DMS79 treated with DMSO at 0.1 percent for 48 hours (cell line): ENCODE measurements at regions not wholly inside any gene's neighbourhood (a gene's known extent, or its start where the extent isn't known, plus 50 kb on each side); places are given as distances from the start of the nearest gene placed in this dataset.

Experiments used
- DNase-seq: peaks from one replicate; lab custom pipeline; 2025; lab: John Stamatoyannopoulos, UW

DNA sequence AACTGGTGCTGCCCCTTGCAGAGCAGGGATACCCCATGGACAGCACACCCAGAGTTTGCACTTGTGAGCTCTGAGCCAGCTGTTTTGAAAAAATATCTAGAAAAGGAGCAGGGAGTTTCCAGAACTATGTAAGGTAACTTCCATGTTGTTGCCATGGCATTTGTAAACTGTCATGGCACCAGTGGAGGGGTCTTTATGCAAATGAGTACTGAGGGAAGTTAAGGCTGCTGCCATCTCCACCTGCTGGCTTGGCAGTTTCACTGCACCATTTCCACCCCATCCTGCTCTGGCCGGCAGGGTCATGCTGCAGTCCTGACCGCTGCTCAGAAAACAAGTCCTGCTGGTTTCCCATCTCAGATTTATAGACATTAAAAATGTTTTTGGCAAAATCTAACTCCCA is 52.3 kb upstream of the SNTG2 start:
- no peak for DNase-seq

DNA sequence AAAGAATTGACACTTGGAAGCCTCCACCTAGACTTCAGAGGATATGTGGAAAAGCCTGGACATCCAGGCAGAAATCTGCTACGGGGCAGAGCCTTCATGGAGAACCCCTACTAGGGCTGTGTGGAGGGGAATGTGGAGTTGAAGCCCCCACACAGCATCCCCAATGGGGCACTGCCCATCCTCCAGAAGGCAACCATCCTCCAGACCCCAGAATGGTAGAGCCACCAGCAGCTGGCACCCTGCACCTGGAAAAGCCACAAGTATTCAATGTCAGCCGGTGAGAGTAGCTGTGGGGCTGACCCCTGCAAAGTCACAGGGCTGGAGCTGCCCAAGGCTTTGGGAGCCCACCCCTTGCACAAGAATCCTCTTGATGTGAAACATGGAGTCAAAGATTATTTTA is 53.6 kb upstream of the SNTG2 start:
- no peak for DNase-seq

DNA sequence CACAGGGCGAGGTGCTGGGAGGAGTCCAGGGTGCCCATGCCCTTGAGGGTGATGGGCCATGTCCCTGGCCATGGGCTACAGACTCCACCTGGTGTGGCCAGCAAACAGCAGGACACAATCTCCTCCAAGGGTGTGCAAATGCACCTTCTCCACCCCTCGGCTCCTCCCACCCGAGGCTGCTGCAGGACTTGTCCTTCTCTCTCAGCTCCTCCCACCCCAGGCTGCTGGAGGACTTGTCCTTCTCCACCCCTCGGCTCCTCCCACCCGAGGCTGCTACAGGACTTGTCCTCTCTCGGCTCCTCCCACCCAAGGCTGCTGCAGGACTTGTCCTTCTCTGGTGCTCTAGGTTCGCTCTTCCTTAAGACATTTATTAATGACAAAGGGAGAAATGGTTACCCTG is 57.3 kb upstream of the SNTG2 start:
- no peak for DNase-seq

DNA sequence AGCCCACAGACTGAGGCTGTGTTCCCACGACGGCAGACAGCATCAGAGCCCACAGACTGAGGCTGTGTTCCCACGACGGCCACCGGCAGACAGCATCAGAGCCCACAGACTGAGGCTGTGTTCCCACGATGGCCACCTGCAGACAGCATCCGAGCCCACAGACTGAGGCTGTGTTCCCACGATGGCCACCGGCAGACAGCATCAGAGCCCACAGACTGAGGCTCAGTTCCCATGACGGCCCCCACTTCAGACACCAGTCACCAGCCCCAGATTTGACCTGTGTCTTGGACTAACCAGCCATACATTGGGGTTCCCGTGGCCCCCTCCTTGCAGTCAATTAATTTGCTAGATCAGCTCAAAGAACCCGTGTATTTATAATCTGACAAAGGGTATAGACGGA is 57.8 kb upstream of the SNTG2 start:
- DNase-seq: no peak

DNA sequence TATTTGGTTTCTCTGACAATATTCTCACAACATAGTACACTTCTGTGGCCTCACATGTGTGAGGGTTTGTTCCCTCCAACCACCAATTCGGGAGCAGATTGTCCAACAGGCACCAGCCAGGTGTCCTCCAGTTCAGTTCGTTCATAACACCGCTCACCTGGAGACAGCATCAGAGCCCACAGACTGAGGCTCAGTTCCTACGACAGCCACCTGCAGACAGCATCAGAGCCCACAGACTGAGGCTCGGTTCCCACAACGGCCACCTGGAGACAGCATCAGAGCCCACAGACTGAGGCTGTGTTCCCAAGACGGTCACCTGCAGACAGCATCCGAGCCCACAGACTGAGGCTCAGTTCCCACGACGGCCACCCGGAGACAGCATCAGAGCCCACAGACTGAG is 58.2 kb upstream of the SNTG2 start:
- no peak for DNase-seq

DNA sequence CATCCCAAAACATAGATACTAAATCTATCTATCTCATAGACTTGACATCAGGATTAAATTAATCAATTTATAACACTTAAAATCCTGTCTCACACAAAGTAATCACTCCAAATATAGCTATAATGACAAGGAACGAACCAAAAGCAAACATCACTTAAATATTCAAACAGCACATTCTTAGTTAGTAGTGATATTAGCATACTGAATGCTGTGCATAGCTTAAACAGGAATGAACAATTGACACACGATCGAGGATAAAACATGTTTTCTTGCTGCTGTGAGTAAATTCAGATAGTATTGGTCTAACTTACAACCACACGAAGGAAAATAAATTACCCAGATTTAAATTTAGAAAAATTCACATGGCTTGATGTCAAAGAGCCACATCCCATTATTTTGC is 58.9 kb upstream of the SNTG2 start:
- no peak for DNase-seq

DNA sequence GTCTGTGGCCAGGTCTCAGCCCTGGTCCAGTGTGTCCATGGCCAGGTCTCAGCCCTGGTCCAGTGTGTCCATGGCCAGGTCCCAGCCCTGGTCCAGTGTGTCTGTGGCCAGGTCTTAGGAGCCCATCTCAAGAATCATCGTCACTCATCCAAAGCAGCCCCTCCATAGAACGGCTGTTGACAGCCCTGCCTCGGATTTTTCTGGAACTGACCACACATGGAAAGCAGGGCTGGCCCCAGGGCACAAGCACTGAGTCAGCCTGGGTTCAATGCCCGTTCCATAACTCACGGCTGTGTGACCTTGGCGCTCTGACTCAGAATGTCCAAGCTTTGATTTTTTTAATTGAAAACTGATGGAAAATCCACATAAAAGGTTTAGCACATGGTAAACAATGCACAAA is 59.9 kb upstream of the SNTG2 start:
- no peak for DNase-seq

DNA sequence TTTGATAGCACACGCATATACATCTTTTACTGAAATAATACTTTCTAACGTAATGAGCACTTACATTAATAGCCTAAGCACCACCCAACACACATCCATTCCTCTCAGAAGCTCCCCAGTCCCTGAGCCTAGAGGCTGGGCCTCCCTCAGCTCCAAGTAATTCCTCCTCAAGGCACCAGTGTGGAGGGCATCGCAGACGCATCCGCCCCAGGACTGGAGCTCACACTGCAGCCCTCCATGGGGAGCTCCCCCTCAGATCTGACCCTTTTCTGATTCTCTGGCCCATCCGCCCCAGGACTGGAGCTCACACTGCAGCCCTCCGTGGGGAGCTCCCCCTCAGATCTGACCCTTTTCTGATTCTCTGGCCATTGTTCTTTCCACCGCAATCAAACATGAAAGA is 60.4 kb upstream of the SNTG2 start:
- no peak for DNase-seq

DNA sequence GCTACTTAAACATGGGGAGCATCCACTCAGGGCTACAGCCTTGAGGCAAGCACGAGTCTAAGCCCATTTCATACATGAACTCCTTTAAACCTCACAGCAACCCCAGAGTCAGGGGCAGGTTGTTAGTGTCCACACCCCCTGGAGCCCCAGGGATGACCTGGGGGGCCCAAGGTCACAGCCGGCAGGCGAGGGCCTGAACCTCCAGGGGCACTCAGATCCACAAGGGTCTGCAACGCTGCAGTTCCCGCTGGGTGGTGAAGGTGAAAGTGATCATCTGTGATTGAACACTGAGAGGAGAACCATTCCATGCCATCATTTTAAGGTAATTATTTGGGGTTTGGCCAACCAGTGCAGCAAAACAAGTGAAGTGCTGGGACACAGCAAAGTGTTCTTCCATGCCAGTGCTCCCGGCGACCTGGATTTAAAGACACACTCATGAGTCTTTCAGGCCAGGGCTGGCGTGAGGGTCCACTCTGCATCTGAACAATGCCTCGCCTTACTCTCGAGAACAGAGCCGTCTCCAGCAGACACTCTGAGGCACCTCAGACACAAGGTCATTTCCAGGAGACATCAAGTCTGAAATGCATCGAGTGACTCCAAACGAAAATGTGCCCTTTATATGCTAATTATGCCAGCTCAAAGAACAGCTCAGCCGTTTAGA is 61.6 kb upstream of the SNTG2 start:
- DNase-seq: no peak

DNA sequence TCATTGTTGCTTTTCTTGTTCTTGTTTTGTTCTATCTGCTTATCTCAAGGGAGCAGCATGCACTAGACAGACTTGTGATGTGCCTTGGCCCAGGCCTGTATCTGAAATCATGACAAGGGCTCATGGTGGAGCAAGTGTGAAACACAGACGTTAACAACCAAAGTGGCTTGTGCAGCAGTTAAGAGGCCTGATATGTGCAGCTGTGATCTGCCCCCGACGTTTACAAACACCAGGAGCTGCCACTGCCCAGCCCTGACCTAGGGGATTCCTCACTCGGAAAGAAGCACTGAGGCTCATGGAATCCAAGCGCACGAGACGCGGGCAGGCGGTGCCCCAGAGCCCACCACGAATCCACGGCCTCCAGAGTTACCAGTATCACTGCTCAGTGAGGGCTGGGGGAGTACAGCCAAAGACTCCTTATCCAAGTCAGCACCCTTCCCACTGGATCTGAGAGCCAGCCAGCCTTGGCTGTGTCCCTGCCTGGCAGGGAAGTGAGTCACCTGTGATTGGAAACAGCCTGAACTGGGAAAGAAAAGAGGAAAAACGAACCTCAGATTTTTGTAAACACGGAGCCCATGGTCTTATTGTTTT is 62.3 kb upstream of the SNTG2 start:
- DNase-seq: no peak

DNA sequence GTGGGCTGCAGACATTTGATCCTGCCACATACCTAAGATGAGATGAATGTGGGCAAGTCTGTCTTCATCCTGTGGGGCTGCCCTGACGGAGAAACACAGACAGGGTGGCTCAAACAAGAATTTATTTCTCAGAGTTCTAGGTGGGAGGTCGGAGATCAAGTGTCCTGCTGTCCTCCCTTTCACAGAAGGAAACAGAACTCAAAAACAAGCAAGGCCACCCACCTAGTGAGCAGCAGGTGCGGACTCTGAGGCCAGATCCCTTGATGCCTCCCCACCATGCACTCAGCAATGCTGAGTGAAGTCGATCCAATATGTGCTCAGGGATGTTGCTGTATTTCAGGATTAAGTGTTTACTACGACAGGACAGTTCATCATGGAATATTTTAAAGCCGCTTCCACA is 63.0 kb upstream of the SNTG2 start:
- DNase-seq: no peak

DNA sequence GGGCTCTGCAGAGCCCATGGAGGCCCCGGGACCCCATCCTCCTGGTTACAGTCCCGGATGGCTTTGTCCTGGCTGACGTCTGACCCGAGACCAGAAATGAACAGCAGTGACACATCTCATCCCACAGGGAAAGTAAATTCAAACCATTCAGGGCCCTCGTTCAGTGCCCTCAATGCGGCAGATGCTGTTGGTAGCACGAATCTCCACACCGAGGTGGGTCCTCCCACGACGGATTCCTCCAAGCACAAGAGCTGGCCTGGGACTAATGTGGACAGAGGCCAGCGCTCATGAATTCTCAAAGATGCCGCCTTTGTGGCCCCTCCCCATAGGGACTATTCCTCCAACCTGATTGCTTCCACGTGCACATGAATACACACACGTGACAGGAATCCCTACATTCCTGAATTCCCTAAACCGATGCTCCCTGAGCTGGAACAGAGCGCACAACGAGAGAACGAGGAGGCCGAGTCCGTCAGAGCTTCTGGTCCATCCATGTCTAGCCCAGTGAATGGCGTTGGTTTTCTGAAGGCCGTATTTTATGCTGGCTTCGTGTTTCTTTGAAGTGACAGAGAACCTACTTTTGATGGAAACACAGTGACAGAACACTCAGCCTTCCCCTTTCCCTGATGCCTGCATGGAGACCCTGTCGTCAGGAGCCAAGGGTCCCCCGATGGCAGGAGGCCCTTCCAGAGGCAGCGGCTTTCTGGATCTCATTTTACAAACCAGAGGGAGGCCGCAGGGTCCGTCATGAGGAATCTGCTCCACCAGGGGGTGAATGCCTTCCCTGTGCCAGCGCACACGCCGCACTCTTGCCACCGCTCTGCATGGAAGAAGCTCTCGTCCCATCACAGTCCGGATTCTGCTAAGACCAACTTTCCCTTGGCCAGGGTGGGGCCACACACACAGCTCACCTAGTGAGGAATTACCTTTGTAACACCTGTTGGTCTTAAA is 64.3 kb upstream of the SNTG2 start:
- no peak for DNase-seq

DNA sequence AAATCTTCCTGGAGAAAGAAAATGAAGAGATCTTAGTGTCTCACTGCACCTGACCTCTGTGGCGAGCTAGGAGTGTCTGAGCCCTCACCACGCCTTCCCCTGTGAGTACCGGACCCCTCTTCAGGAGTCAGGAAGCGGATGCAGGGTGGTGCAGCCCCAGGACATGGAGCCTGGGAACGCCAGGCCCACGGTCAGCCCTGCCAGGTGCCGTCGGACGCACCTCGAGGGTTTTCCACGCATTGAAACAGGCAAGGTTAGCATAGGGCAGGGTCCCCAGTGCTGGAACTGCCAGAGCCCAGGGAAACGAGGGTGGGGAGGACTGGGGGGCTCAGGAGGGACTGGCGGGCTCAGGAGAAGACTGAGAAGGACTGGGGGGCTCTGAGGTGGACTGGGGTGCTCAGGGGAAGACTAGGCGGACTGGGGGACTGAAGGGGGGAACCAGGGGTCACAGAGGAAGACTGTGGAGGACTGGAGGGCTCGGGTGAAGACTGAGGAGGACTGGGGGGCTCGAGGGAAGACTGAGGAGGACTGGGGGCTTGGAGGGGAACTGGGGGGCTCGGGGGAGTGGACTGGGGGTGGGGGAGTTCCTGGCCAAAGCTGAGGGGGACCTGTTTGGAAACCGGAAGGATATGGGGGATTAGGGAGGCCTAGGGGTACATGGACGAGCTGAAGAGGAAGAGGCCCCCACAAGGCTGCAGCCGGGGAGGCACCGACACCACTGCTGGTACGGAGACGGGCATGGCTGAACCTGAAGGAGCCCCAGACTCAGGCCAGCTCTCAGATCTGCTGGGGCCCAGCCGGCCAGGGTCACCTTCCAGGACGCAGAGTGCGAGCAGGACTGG is 65.2 kb upstream of the SNTG2 start:
- no peak for DNase-seq

DNA sequence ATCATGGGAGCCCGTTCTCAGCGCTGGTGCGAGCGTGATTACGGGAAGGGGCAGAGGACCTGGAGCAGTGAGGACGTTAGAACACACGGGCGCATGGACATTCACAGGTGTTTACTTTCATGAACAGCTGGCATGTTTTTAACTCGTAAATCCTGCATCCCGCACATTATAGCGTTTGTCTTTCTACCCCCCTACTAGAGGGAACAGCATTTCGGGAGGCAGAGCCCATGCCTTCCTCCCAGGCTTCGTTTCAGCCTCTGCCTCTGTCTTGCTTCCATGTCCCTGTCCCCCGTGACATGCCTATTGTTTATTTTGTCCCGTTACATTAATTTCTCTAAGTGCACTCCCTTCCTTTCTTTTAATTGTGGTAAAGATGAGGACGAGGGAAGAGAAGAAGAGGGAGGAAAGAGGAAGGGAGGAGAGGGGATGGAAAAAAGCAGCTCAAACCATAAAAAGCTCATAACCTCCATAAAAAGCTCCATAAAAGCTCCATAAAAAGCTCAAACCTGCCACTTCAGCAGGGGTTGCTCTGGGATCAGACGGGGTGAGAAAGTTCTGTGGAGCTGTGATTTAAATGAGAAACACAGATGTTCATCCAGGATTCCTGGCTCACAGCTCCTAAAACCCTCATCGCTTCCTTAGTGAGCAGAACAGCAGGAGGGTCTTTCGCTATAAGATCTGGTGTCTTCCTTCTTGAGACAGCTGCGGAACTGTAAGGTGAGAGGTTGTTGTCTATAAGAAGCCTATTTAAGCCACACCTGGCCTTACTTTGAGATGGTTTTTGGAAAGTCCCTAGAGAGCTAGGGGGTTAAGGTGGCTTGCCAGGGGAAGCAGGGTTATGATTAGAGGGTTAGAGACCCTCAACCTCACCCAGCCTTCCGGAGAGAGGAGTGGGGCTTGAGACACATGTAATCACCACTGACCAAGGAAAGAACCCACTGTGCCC is 66.6 kb upstream of the SNTG2 start:
- no peak for DNase-seq

DNA sequence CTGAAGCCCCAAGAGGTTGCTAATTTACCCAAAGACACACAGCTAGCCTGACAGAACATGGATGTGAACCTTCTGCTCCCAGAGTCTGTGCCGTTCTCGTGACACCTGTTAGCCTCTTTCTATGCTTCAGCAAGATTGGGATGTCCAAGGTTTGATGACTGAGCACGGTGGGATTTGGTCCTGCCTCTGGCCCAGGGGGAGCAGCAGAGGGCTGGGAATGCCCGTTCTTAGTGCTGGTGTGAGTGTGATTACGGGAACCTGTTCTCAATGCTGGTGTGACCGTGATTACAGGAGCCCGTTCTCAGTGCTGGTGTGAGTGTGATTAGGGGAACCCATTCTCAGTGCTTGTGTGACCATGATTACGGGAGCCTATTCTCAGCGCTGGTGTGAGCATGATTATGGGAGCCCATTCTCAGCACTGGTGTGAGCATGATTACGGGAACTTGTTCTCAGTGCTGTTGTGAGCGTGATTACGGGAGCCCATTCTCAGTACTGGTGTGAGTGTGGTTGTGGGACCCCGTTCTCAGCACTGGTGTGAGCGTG is 67.3 kb upstream of the SNTG2 start:
- DNase-seq: no peak

DNA sequence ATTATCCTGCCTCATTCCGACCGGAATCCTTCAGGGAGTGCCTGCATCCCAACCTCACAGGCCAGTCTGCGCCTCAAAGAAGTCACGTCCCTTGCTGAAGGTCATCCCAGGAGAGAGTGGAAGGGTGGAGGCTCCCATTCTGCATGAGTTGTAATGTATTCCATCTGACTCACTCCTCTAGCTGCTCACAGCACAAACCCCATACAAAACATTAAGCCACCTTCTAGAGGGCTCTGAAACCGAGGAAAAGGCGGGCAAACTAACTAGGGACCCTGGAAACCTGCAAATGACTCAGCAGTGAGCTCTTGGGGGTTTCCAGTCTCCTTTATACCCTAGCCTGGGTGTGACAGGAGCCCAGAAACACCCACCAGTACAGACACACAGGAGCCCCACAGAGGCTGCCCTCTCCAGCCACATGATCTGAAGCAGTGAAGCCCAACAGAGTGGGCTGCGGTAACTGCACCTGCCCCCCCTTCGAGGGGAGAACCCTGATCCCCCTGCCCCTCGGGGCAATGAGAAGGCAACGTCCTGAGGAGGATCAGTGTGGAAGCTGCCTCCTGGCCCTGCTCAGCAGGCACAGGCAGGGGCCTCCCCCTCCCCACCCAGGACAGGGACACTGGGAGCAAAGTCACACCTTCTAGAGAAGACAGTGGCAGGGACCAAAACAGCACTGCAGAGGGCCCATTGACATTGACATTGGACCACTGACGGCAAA is 69.3 kb upstream of the SNTG2 start:
- no peak for DNase-seq

DNA sequence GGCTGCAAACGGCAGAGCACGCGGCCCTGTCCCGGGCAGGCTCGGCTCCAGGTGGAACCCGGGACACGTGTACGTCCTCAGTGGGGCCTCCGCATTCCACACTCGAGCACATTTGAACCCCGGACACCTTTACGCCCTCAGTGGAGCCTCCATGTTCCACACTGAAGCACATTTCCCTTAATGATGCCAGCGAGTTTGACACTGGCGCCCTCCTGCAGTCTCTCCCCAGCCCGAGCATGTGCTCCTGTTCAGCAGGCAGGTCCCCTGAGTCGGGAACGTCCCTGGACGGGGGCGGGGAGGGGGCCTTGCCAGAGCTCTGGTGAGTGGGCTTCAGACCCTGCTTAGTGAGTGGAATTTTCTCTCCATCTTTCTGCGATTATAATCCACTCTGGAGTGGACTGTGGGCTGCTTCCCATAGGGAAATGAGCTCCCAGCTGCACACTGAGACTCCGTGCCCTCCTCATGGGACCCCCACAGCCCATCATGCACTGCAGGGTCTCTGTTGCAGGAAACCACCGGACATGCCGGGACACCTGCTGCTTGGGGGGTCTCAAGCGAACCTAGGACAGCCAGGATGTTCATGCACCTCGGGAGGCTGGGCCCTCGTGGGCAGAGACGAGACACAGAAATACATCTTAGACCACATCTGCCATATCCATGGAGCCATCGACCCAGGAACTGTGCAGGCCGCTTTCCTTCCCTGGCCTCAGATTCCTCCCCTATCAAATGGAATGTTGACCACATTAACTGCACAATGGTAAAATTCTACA is 70.3 kb upstream of the SNTG2 start:
- DNase-seq: no peak

DNA sequence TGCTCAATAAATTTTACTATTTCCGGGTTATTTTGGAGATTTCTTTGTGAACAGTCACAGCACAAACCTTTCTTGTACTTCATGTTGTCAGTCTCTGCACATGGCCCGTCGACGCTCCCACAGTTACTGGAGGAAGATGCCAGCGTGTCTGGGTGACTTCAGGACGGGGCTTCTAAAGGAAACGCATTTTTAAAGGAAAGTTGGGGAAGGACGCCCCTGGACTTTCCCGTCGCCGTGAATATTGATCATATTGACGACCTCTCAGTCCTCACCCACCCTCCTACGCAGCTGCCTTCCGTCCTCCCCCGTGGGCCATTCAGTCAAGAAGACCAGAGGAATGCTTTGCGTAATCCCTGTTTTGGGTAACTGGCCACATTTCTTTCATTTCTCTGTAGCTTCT is 71.1 kb upstream of the SNTG2 start:
- no peak for DNase-seq

DNA sequence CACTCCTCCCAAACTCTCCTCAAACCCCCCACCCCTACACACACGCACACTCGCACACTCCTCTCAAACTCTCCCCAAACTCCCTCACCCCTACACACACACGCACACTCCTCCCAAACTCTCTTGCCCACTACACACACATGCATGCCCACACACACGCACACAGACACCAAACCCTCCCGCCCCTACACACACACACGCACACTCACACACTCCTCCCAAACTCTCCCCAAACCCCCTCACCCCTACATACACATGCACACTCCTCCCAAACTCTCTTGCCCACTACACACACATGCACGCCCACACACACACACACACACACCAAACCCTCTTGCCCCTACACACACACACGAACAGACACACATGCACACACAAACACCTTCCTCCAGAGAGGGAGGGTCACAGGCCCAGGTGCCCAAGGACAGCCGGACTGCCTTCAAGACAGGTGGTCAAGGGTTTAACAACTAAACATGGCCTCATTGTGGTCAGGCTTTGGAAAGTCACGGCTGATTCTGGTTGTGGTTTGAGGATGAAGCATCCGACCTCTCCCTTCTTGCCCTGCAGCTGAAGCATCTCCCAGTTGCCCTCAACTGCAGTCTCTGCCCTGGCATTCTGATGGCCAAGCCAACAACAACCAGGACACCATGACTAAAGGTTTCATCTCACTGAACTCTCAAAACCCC is 72.3 kb upstream of the SNTG2 start:
- no peak for DNase-seq
